ENCODE measurements at regions not wholly inside any gene's neighbourhood (a gene's known extent, or its start where the extent isn't known, plus 50 kb on each side); places are given as distances from the start of the nearest gene placed in this dataset.

DNA sequence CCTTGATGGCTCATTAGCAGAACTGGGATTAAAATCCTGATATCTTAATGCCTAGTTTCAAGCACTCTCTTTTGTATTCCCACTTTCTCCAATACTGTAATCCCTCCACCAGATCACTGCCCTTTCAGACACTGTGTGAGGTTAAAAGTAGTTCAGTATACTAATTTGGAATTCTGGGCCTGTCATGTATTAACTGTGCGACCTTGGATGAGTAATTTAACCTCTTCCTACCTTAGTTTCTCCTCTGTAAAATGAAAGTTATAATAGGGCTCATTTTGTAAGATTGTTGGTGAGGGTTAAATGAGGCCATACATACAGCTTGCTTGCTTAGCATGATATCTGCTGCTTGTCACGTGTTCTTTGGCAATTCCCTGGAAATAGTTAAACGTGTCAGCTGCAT, 207.3 kb upstream of the HS3ST1 start (continued):
- TF ChIP-seq CHD7 (IDR thresholded peaks at IDR 0.05; ENCODE audit: insufficient replicate concordance, low read length) (no peak), BACH1 (IDR thresholded peaks at IDR 0.05; ENCODE audit: low read length) (no peak), RFX5 (IDR thresholded peaks at IDR 0.05; ENCODE audit: borderline replicate concordance, low read depth, low read length) (no peak)
- TF ChIP-seq, protein P1, sequence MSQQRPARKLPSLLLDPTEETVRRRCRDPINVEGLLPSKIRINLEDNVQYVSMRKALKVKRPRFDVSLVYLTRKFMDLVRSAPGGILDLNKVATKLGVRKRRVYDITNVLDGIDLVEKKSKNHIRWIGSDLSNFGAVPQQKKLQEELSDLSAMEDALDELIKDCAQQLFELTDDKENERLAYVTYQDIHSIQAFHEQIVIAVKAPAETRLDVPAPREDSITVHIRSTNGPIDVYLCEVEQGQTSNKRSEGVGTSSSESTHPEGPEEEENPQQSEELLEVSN (IDR thresholded peaks at IDR 0.05): no peak
